Panc1 (cell line): ENCODE measurements at regions not wholly inside any gene's neighbourhood (a gene's known extent, or its start where the extent isn't known, plus 50 kb on each side); places are given as distances from the start of the nearest gene placed in this dataset.

Experiments
- CTCF ChIP-seq: fragments of 450-650 bp; IDR thresholded peaks from 2 replicates; pipeline ENCODE4 v1.5.1; 2017; ENCODE audit warnings: mild to moderate bottlenecking
- POLR2AphosphoS5 ChIP-seq: IDR thresholded peaks from 2 replicates; pipeline ENCODE4 v1.6.1; 2012; ENCODE audit warnings: mild to moderate bottlenecking, low read depth, low read length, moderate library complexity
- SIN3A ChIP-seq: IDR thresholded peaks from 2 replicates; pipeline ENCODE4 v1.6.1; 2012; ENCODE audit warnings: low read depth, mild to moderate bottlenecking, low read length, moderate library complexity, borderline replicate concordance; ENCODE audit not compliant: insufficient read depth
- TCF7L2 ChIP-seq: IDR thresholded peaks from 2 replicates; pipeline ENCODE4 v1.6.1; 2011; ENCODE audit warnings: mild to moderate bottlenecking, low read depth, low read length, inconsistent platforms

GRCh38 chr4:42716996-42717395 lies 60.1 kb upstream of the ATP8A1 start:
- TF ChIP-seq POLR2AphosphoS5: no peak
- no peak for TF ChIP-seq CTCF
- no peak for TF ChIP-seq TCF7L2
- TF ChIP-seq SIN3A: no peak
